Caco-2 (cell line): ENCODE measurements at regions not wholly inside any gene's neighbourhood (a gene's known extent, or its start where the extent isn't known, plus 50 kb on each side); places are given as distances from the start of the nearest gene placed in this dataset.

Experiments
- BruUV-seq: library from RNA; stranded (reverse); fragments of 400-500 nt; replicated peaks from 2 replicates; lab custom pipeline; 2021; lab: Mats Ljungman, UMichigan
- CTCF ChIA-PET: fragments of 300-600 bp; sonication (Branson Sonifier 250); formaldehyde crosslinking; loops from one replicate; lab custom pipeline; 2022; ENCODE audit warnings: antibody characterized with exemption; lab: Charles Lee
- POLR2A ChIA-PET: fragments of 300-600 bp; sonication (Branson Sonifier 250); formaldehyde crosslinking; loops from one replicate; lab custom pipeline; 2022; ENCODE audit warnings: antibody characterized with exemption; lab: Charles Lee
- DNase-seq, 2 experiments: peaks; one replicate each; pipeline versions ENCODE4 v3.0.0 to v3.0.0-alpha.2; 2020 to 2022
- H3K27me3 ChIP-seq: replicated peaks from 2 replicates; pipeline ENCODE4 v1.6.0; 2011; ENCODE audit warnings: low read length; ENCODE audit not compliant: control insufficient read depth, insufficient read depth
- H3K36me3 ChIP-seq: 2 replicates; pipeline ENCODE4 v1.5.1; 2011; ENCODE audit warnings: low read length; ENCODE audit not compliant: control insufficient read depth, insufficient read depth
- H3K4me1 ChIP-seq: fragments of 250-450 bp; sonication (Bioruptor Pico); 2 replicates; pipeline ENCODE4 v1.5.1; 2020; ENCODE audit warnings: mild to moderate bottlenecking
- H3K4me3 ChIP-seq: 2 replicates; pipeline ENCODE4 v1.5.1; 2011; ENCODE audit warnings: low read depth, mild to moderate bottlenecking, control low read depth, low read length
- H3K9me3 ChIP-seq: fragments of 250-450 bp; sonication (Bioruptor Pico); 2 replicates; pipeline ENCODE4 v1.5.1; 2020; ENCODE audit warnings: mild to moderate bottlenecking, moderate library complexity
- H3K27ac Mint-ChIP-seq: one replicate; pipeline ENCODE4 v1.8.0; 2022; ENCODE audit warnings: mixed read lengths; ENCODE audit not compliant: unreplicated experiment
- H3K27me3 Mint-ChIP-seq: one replicate; pipeline ENCODE4 v1.8.0; 2022; ENCODE audit warnings: mixed read lengths; ENCODE audit not compliant: insufficient read depth, unreplicated experiment
- H3K36me3 Mint-ChIP-seq: one replicate; pipeline ENCODE4 v1.8.0; 2022; ENCODE audit warnings: mild to moderate bottlenecking, mixed read lengths; ENCODE audit not compliant: insufficient read depth, unreplicated experiment
- H3K4me1 Mint-ChIP-seq: one replicate; pipeline ENCODE4 v1.8.0; 2022; ENCODE audit warnings: low read depth, mixed read lengths; ENCODE audit not compliant: unreplicated experiment
- H3K4me3 Mint-ChIP-seq: one replicate; pipeline ENCODE4 v1.8.0; 2022; ENCODE audit warnings: mild to moderate bottlenecking, moderate library complexity, mixed read lengths; ENCODE audit not compliant: unreplicated experiment
- H3K9me3 Mint-ChIP-seq: one replicate; pipeline ENCODE4 v1.8.0; 2022; ENCODE audit warnings: mixed read lengths; ENCODE audit not compliant: unreplicated experiment
- CTCF ChIP-seq, 2 experiments: fragments of 200-600 bp in 1 of 2; IDR thresholded peaks; 1 replicate in 1 of 2; 2 replicates in 1 of 2; pipeline versions ENCODE4 v1.5.1 to v1.8.0; 2011 to 2022; ENCODE audit warnings: antibody characterized with exemption in 1 of 2, control low read depth in 1 of 2, inconsistent platforms in 1 of 2, low read depth in 1 of 2, low read length in 1 of 2, mild to moderate bottlenecking in 1 of 2, moderate library complexity in 1 of 2; ENCODE audit not compliant: insufficient read depth in 1 of 2, severe bottlenecking in 1 of 2, unreplicated experiment in 1 of 2
- intact Hi-C: fragments of 100-400 bp; cut with micrococcal nuclease; formaldehyde crosslinking; loops from one replicate; pipeline ENCODE4 v1.10.0; 2022; ENCODE audit not compliant: unreplicated experiment

DNA sequence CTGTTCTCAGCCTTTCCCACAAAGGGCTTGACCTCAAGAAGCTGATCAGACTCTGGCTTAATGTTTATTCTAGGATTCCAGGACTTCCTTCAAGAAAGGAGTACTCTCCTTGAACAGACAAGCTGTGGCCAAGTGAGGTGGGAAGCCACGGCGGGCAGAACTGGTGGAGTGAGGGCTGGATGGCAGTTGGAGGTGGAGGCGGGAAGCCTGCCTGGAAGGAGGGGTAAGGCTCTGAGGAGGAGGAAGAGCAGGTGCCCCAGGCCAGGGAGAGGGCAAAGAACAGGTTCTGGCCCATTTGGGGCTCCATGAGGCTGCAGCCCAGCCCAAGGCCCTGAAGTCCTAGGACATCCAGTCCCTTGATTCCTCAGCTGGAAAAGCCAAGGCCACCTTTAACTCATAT is 143.9 kb downstream of the CYP26B1 start:
- CTCF ChIA-PET: no interaction called here
- POLR2A ChIA-PET: no interaction called here
- no peaks in the 10 kb centered on the region for H3K27me3 Mint-ChIP-seq

GRCh38 chr2:72003124-72003523 is 144.5 kb downstream of the CYP26B1 start:
- Histone ChIP-seq H3K27me3 (no peaks in the 10 kb centered on the region), H3K9me3 (no peaks in the 10 kb centered on the region), H3K36me3 (no peaks in the 10 kb centered on the region), H3K4me3 (no peak overlapping the region), H3K4me1 (no peaks in the 10 kb centered on the region)
- Mint-ChIP-seq H3K36me3 (no peaks in the 10 kb centered on the region), H3K27me3 (no peaks in the 10 kb centered on the region), H3K4me1 (peaks cover 8% of the 10 kb centered on the region), H3K27ac (no peak overlapping the region), H3K4me3 (no peak overlapping the region), H3K9me3 (no peaks in the 10 kb centered on the region)
- intact Hi-C loops: no loop called here
- BruUV-seq: no TSS peak
- DNase-seq: no peak
- no peak for TF ChIP-seq CTCF (IDR thresholded peaks at IDR 0.05; ENCODE audit: insufficient read depth in 1 of 2, low read depth in 1 of 2, low read length in 1 of 2, severe bottlenecking in 1 of 2, unreplicated experiment in 1 of 2)
- CTCF ChIA-PET: no interaction called here
- POLR2A ChIA-PET: no interaction called here

More for the DNA sequence above, 143.9 kb downstream of the CYP26B1 start:
- Histone ChIP-seq H3K27me3 (no peaks in the 10 kb centered on the region), H3K4me1 (no peaks in the 10 kb centered on the region), H3K9me3 (no peaks in the 10 kb centered on the region), H3K4me3 (no peak overlapping the region), H3K36me3 (no peaks in the 10 kb centered on the region)
- H3K4me1 Mint-ChIP-seq: peaks cover 8% of the 10 kb centered on the region
- no peaks in the 10 kb centered on the region for H3K9me3 Mint-ChIP-seq
- H3K4me3 Mint-ChIP-seq: no peak overlapping the region
- no TSS peak for BruUV-seq
- no peak overlapping the region for H3K27ac Mint-ChIP-seq
- no peaks in the 10 kb centered on the region for H3K36me3 Mint-ChIP-seq
- DNase-seq: no peak
- intact Hi-C loops: no loop called here
- no peak for TF ChIP-seq CTCF (IDR thresholded peaks at IDR 0.05; ENCODE audit: insufficient read depth in 1 of 2, low read depth in 1 of 2, low read length in 1 of 2, severe bottlenecking in 1 of 2, unreplicated experiment in 1 of 2)

DNA sequence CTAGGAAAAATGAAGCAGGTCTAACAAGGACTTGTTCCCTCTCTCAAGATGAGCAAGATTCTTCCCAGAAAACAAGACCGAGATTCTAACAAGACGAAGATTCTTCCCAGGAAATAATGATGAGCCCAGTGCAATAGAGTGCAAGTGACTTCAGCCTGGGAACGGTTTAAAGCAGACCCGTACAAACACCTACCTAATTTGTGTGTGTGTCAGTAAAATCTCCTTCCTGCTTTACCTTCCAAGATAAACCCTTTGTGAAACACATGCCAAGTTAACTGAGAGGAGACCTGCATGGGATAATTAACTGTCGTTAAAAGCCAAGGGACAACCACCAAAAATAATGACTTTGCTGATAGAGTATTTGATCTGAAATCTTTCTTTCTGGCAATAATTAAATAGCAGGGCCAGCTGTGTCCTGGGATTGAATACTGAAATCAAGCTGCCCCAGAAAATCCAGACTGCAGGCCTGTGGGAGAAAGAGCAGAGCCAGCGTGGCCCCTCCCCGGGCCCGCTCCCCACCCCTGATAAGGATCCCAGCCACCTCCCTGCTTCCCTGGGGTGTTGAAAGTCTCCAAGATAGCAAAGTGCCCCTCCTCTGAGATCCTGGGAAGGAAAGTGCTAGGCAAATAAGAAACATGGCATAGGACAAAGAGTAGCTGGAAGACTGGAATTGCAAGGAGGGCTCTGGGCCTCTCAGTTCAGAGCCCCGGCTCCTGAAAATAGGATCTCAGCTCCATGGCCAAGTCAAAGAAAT is 145.5 kb downstream of the CYP26B1 start:
- H3K4me3 Mint-ChIP-seq: no peak overlapping the region
- POLR2A ChIA-PET: no interaction called here
- intact Hi-C loops: no loop called here
- Histone ChIP-seq H3K27me3 (no peaks in the 10 kb centered on the region), H3K36me3 (no peaks in the 10 kb centered on the region), H3K4me3 (no peak overlapping the region), H3K4me1 (no peaks in the 10 kb centered on the region), H3K9me3 (no peaks in the 10 kb centered on the region)
- no TSS peak for BruUV-seq
- no peak for DNase-seq
- CTCF ChIA-PET: no interaction called here
- peaks cover 8% of the 10 kb centered on the region for H3K4me1 Mint-ChIP-seq
- TF ChIP-seq CTCF (IDR thresholded peaks at IDR 0.05; ENCODE audit: insufficient read depth in 1 of 2, low read depth in 1 of 2, low read length in 1 of 2, severe bottlenecking in 1 of 2, unreplicated experiment in 1 of 2): no peak
- no peaks in the 10 kb centered on the region for H3K36me3 Mint-ChIP-seq
- H3K9me3 Mint-ChIP-seq: no peaks in the 10 kb centered on the region
- no peak overlapping the region for H3K27ac Mint-ChIP-seq
- H3K27me3 Mint-ChIP-seq: no peaks in the 10 kb centered on the region
